Neural crest cell (in vitro differentiated cells): ENCODE measurements at regions not wholly inside any gene's neighbourhood (a gene's known extent, or its start where the extent isn't known, plus 50 kb on each side); places are given as distances from the start of the nearest gene placed in this dataset.

ENCODE experiments used
- DNase-seq: peaks from one replicate; pipeline ENCODE4 v3.0.0; 2021; ENCODE audit warnings: low read depth, mixed read lengths, low spot score
- H3K27ac Mint-ChIP-seq: one replicate; pipeline ENCODE4 v1.8.0; 2021; ENCODE audit warnings: mild to moderate bottlenecking, mixed read lengths; ENCODE audit not compliant: unreplicated experiment
- H3K27me3 Mint-ChIP-seq: 2 replicates; pipeline ENCODE4 v1.8.0; 2021; ENCODE audit warnings: low read depth, mild to moderate bottlenecking, mixed read lengths
- H3K36me3 Mint-ChIP-seq: 2 replicates; pipeline ENCODE4 v1.8.0; 2021; ENCODE audit warnings: low read depth, mild to moderate bottlenecking, mixed read lengths
- H3K4me1 Mint-ChIP-seq: 2 replicates; pipeline ENCODE4 v1.8.0; 2021; ENCODE audit warnings: mixed read lengths
- H3K4me3 Mint-ChIP-seq: one replicate; pipeline ENCODE4 v1.8.0; 2021; ENCODE audit warnings: mild to moderate bottlenecking, mixed read lengths
- H3K9me3 Mint-ChIP-seq: 2 replicates; pipeline ENCODE4 v1.8.0; 2021; ENCODE audit warnings: mixed read lengths
- CTCF ChIP-seq: fragments of 200-600 bp; sonication (generic); conservative IDR thresholded peaks from 2 replicates; pipeline ENCODE4 v1.5.0; 2021; ENCODE audit warnings: antibody characterized with exemption, mild to moderate bottlenecking

GRCh38 chr3:118127992-118128391 lies 906.7 kb downstream of the IGSF11 start:
- Mint-ChIP-seq H3K27ac (no peak overlapping the region), H3K9me3 (no peaks in the 10 kb centered on the region), H3K4me1 (no peaks in the 10 kb centered on the region), H3K27me3 (peaks cover under 1% of the 10 kb centered on the region), H3K36me3 (no peaks in the 10 kb centered on the region), H3K4me3 (no peak overlapping the region)
- DNase-seq: no peak
- no peak for TF ChIP-seq CTCF

DNA sequence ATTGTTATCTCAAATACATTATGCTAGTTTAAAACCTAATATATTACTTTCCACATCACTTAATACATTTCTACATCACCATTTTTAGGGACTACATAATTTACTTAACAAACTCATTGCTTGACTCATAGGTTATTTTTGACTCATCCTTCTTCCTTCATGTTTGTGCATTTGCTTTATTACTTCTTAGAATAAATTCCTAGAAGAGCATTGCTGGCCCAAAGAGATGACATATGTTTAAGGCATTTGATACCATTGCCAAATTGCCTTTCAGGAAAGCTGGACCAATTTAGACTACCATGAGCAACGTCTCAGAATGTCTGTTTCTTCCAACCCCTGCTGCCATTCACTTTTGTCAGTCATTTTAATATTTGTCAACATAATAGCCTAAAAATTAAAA lies 905.8 kb downstream of the IGSF11 start:
- no peak for DNase-seq
- Mint-ChIP-seq H3K4me3 (no peak overlapping the region), H3K36me3 (no peaks in the 10 kb centered on the region), H3K27me3 (peaks cover 2% of the 10 kb centered on the region), H3K27ac (no peak overlapping the region), H3K4me1 (no peaks in the 10 kb centered on the region), H3K9me3 (no peaks in the 10 kb centered on the region)
- no peak for TF ChIP-seq CTCF

GRCh38 chr3:118137778-118138177 lies 896.9 kb downstream of the IGSF11 start:
- H3K27me3 Mint-ChIP-seq: peaks cover 2% of the 10 kb centered on the region
- H3K27ac Mint-ChIP-seq: no peak overlapping the region
- H3K4me3 Mint-ChIP-seq: no peak overlapping the region
- H3K9me3 Mint-ChIP-seq: peaks cover 20% of the 10 kb centered on the region
- no peak for DNase-seq
- no peak for TF ChIP-seq CTCF
- no peaks in the 10 kb centered on the region for H3K4me1 Mint-ChIP-seq
- peaks cover 5% of the 10 kb centered on the region for H3K36me3 Mint-ChIP-seq

- DNase-seq: no peak
- H3K4me3 Mint-ChIP-seq: no peak overlapping the region
- no peaks in the 10 kb centered on the region for H3K27me3 Mint-ChIP-seq
- H3K27ac Mint-ChIP-seq: no peak overlapping the region
- H3K4me1 Mint-ChIP-seq: no peaks in the 10 kb centered on the region
- H3K9me3 Mint-ChIP-seq: peaks cover 21% of the 10 kb centered on the region
- no peak for TF ChIP-seq CTCF
- H3K36me3 Mint-ChIP-seq: peaks cover 11% of the 10 kb centered on the region
These were observed 889.7 kb downstream of the IGSF11 start for GRCh38 chr3:118144919-118145318.

DNA sequence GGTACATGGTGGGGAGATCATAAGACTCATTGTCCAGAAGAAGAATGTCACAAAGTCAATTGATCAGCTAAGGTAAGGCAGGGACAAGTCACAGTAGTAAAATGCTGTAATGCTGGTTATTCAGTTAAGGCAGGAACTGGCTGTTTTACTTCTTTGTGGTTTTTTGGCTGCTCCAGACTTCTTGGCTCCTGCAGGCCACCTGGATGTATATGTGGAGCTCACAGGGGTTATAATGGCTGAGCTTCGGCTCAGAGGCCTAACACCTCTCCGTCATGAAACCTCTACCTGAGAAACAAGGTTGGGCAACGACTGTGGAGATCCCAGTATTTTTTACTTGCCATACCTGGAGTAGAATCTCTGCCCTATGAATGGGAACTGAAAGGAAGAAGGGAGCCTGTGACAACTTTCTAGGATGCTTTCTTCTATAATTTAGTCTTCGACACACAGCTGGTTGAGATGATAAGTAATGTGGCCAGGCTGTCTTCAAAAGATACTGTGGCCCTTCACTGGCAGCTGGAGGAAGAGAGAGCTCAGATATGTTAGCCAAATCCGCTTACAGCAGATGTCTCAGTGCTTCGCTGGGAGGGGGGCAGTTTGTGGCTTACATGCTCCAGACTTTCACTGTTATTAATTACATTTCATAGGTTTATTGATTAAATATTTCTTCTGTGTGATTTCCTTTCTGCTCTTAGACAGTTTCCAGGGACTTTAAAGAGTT lies 887.8 kb downstream of the IGSF11 start:
- DNase-seq: no peak
- Mint-ChIP-seq H3K27me3 (no peaks in the 10 kb centered on the region), H3K4me3 (no peak overlapping the region), H3K4me1 (no peaks in the 10 kb centered on the region), H3K27ac (no peak overlapping the region), H3K9me3 (peaks cover 16% of the 10 kb centered on the region), H3K36me3 (peaks cover 9% of the 10 kb centered on the region)
- TF ChIP-seq CTCF: no peak
